Panc1 (cell line): ENCODE measurements at regions not wholly inside any gene's neighbourhood (a gene's known extent, or its start where the extent isn't known, plus 50 kb on each side); places are given as distances from the start of the nearest gene placed in this dataset.

Source experiments
- ATAC-seq: fragments of 200-7000 bp; cut with Tn5 transposase; 2 replicates; pipeline ENCODE4 v1.9.1; 2020; ENCODE audit warnings: mild to moderate bottlenecking, moderate library complexity
- BruUV-seq: library from RNA; stranded (reverse); fragments of 400-500 nt; replicated peaks from 2 replicates; lab custom pipeline; 2021; lab: Mats Ljungman, UMichigan
- CTCF ChIA-PET: fragments of 300-600 bp; sonication (Branson Sonifier 250); formaldehyde crosslinking; loops from one replicate; lab custom pipeline; 2022; ENCODE audit warnings: antibody characterized with exemption; lab: Charles Lee
- POLR2A ChIA-PET: fragments of 300-600 bp; sonication (Branson Sonifier 250); formaldehyde crosslinking; loops from one replicate; lab custom pipeline; 2022; ENCODE audit warnings: antibody characterized with exemption; lab: Charles Lee
- DNase-seq: peaks from one replicate; pipeline ENCODE4 v3.0.0-alpha.2; 2010; ENCODE audit warnings: low read depth, low spot score
- H3K27ac ChIP-seq: 2 replicates; pipeline ENCODE4 v1.5.1; 2011; ENCODE audit warnings: mild to moderate bottlenecking, low read length, inconsistent platforms
- H3K27me3 ChIP-seq: fragments of 200-500 bp; sonication (Bioruptor generic); 2 replicates; pipeline ENCODE4 v1.6.0; 2014; ENCODE audit warnings: low read length, inconsistent platforms; ENCODE audit not compliant: control insufficient read depth, insufficient read depth
- H3K36me3 ChIP-seq: fragments of 200-500 bp; sonication (Bioruptor generic); 2 replicates; pipeline ENCODE4 v1.5.1; 2014; ENCODE audit warnings: inconsistent platforms, mild to moderate bottlenecking, low read length, moderate library complexity; ENCODE audit not compliant: control insufficient read depth, insufficient read depth
- H3K4me1 ChIP-seq: 2 replicates; pipeline ENCODE4 v1.5.1; 2011; ENCODE audit warnings: inconsistent platforms, mild to moderate bottlenecking, low read length, moderate library complexity; ENCODE audit not compliant: control insufficient read depth, insufficient read depth
- H3K4me3 ChIP-seq, 2 experiments: 2 replicates each; pipeline ENCODE4 v1.5.1; 2011 to 2012; ENCODE audit warnings: low read depth in 2 of 2, low read length in 2 of 2, mild to moderate bottlenecking in 2 of 2, inconsistent platforms in 1 of 2, moderate library complexity in 1 of 2
- H3K9me3 ChIP-seq: fragments of 200-500 bp; sonication (Bioruptor generic); 2 replicates; pipeline ENCODE4 v1.5.1; 2014; ENCODE audit warnings: low read depth, mild to moderate bottlenecking, inconsistent platforms, low read length, moderate library complexity; ENCODE audit not compliant: control insufficient read depth, insufficient read depth
- POLR2AphosphoS5 ChIP-seq: IDR thresholded peaks from 2 replicates; pipeline ENCODE4 v1.6.1; 2012; ENCODE audit warnings: mild to moderate bottlenecking, low read depth, low read length, moderate library complexity
- SIN3A ChIP-seq: IDR thresholded peaks from 2 replicates; pipeline ENCODE4 v1.6.1; 2012; ENCODE audit warnings: low read depth, mild to moderate bottlenecking, low read length, moderate library complexity, borderline replicate concordance; ENCODE audit not compliant: insufficient read depth
- TCF7L2 ChIP-seq: IDR thresholded peaks from 2 replicates; pipeline ENCODE4 v1.6.1; 2011; ENCODE audit warnings: mild to moderate bottlenecking, low read depth, low read length, inconsistent platforms
- in situ Hi-C: cut with HindIII; loops from 2 replicates; pipeline ENCODE4 v1.10.0; 2016; ENCODE audit warnings: low sequenced_read_pairs, low pct_unique_long_range_greater_than_20kb
- intact Hi-C: fragments of 100-400 bp; cut with micrococcal nuclease; formaldehyde crosslinking; loops from one replicate; pipeline ENCODE4 v1.10.0; 2022; ENCODE audit not compliant: unreplicated experiment
- TF ChIP-seq, protein P1 (sequence below), 2 experiments: IDR thresholded peaks; 2 replicates each; pipeline ENCODE4 v1.6.1; 2011 to 2012; ENCODE audit warnings: low read depth in 2 of 2, control low read depth in 1 of 2, low read length in 1 of 2, mild to moderate bottlenecking in 1 of 2, moderate library complexity in 1 of 2; ENCODE audit not compliant: insufficient read depth in 1 of 2
- TF ChIP-seq, protein P2 (sequence below): fragments of 450-650 bp; IDR thresholded peaks from 2 replicates; pipeline ENCODE4 v1.5.1; 2017; ENCODE audit warnings: mild to moderate bottlenecking

DNA sequence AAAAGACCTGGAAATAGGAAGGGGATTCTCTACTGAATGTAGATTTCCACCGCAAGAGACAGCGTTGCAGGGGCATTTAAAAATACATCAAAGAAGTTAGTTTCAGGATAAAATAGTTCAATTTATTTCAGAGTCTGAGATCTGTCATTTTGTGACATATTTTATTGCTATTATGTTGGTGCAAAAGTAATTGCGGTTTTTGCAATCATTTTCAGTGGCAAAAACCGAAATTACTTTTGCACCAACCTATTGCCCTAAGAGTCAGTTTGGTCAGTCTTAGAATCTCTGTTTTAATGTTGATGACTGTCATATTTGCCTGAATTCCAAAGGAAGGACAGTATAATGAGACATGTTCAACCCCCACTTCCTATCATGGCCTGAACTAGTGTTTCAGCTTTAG lies 219.5 kb upstream of the CDH10 start:
- ChIA-PET POLR2A (no interaction called here), CTCF (no interaction called here)
- H3K4me1 ChIP-seq: no peaks in the 10 kb centered on the region
- TF ChIP-seq POLR2AphosphoS5 (no peak), TCF7L2 (no peak), SIN3A (no peak)
- TF ChIP-seq, protein P1, sequence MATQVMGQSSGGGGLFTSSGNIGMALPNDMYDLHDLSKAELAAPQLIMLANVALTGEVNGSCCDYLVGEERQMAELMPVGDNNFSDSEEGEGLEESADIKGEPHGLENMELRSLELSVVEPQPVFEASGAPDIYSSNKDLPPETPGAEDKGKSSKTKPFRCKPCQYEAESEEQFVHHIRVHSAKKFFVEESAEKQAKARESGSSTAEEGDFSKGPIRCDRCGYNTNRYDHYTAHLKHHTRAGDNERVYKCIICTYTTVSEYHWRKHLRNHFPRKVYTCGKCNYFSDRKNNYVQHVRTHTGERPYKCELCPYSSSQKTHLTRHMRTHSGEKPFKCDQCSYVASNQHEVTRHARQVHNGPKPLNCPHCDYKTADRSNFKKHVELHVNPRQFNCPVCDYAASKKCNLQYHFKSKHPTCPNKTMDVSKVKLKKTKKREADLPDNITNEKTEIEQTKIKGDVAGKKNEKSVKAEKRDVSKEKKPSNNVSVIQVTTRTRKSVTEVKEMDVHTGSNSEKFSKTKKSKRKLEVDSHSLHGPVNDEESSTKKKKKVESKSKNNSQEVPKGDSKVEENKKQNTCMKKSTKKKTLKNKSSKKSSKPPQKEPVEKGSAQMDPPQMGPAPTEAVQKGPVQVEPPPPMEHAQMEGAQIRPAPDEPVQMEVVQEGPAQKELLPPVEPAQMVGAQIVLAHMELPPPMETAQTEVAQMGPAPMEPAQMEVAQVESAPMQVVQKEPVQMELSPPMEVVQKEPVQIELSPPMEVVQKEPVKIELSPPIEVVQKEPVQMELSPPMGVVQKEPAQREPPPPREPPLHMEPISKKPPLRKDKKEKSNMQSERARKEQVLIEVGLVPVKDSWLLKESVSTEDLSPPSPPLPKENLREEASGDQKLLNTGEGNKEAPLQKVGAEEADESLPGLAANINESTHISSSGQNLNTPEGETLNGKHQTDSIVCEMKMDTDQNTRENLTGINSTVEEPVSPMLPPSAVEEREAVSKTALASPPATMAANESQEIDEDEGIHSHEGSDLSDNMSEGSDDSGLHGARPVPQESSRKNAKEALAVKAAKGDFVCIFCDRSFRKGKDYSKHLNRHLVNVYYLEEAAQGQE (IDR thresholded peaks at IDR 0.05; ENCODE audit: insufficient read depth in 1 of 2, low read depth in 2 of 2, low read length in 1 of 2): no peak
- TF ChIP-seq, protein P2, sequence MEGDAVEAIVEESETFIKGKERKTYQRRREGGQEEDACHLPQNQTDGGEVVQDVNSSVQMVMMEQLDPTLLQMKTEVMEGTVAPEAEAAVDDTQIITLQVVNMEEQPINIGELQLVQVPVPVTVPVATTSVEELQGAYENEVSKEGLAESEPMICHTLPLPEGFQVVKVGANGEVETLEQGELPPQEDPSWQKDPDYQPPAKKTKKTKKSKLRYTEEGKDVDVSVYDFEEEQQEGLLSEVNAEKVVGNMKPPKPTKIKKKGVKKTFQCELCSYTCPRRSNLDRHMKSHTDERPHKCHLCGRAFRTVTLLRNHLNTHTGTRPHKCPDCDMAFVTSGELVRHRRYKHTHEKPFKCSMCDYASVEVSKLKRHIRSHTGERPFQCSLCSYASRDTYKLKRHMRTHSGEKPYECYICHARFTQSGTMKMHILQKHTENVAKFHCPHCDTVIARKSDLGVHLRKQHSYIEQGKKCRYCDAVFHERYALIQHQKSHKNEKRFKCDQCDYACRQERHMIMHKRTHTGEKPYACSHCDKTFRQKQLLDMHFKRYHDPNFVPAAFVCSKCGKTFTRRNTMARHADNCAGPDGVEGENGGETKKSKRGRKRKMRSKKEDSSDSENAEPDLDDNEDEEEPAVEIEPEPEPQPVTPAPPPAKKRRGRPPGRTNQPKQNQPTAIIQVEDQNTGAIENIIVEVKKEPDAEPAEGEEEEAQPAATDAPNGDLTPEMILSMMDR: no peak
- H3K27me3 ChIP-seq: no peaks in the 10 kb centered on the region
- BruUV-seq: no TSS peak
- intact Hi-C loops (no loop called here), in situ Hi-C loops (no loop called here)
- ATAC-seq (no peak), DNase-seq (no peak)
- no peak overlapping the region for H3K27ac ChIP-seq
- no peak overlapping the region for H3K4me3 ChIP-seq
- no peaks in the 10 kb centered on the region for H3K36me3 ChIP-seq
- H3K9me3 ChIP-seq: no peaks in the 10 kb centered on the region

DNA sequence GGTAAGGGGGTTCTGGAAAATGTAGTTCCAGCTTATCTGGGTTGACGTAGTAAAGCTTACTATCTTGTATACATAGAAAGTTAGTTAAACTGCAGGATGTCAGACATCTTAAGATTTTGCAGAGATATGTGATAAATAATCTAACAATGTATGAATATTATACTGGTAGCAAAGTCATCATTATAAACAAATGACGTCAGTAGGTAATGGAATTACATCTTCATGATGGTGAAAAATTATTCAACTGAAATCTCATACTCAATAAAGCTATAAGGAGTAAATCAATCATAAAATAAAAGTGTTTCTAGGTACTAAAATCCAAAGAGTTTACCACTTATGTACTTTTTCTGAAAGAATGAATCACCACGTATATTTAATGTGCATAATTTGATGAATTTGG lies 217.3 kb upstream of the CDH10 start:
- DNase-seq (no peak), ATAC-seq (no peak)
- ChIA-PET POLR2A (no interaction called here), CTCF (no interaction called here)
- no peaks in the 10 kb centered on the region for H3K9me3 ChIP-seq
- H3K36me3 ChIP-seq: no peaks in the 10 kb centered on the region
- no peak overlapping the region for H3K27ac ChIP-seq
- intact Hi-C loops (no loop called here), in situ Hi-C loops (no loop called here)
- TF ChIP-seq, protein P2: no peak
- TF ChIP-seq, protein P1 (IDR thresholded peaks at IDR 0.05; ENCODE audit: insufficient read depth in 1 of 2, low read depth in 2 of 2, low read length in 1 of 2): no peak
- TF ChIP-seq SIN3A (no peak), POLR2AphosphoS5 (no peak), TCF7L2 (no peak)
- H3K27me3 ChIP-seq: no peaks in the 10 kb centered on the region
- no TSS peak for BruUV-seq
- H3K4me1 ChIP-seq: no peaks in the 10 kb centered on the region
- H3K4me3 ChIP-seq: no peak overlapping the region
